ENCODE measurements at regions not wholly inside any gene's neighbourhood (a gene's known extent, or its start where the extent isn't known, plus 50 kb on each side); places are given as distances from the start of the nearest gene placed in this dataset.
A peak's percentile ranks its signal among the peaks of the same experiment; 100 is the strongest.

GRCh38 chr2:75379476-75380210 lies 180.3 kb upstream of the TACR1 start:
- no peak for DNase-seq

GRCh38 chr2:75375646-75376582 lies 176.6 kb upstream of the TACR1 start:
- no peak for DNase-seq

- DNase-seq = peak; percentile 80
Observed at GRCh38 chr2:75374414-75374957, 175.2 kb upstream of the TACR1 start.

- DNase-seq = no peak
Observed at GRCh38 chr2:75367401-75367800, 168.1 kb upstream of the TACR1 start.

DNA sequence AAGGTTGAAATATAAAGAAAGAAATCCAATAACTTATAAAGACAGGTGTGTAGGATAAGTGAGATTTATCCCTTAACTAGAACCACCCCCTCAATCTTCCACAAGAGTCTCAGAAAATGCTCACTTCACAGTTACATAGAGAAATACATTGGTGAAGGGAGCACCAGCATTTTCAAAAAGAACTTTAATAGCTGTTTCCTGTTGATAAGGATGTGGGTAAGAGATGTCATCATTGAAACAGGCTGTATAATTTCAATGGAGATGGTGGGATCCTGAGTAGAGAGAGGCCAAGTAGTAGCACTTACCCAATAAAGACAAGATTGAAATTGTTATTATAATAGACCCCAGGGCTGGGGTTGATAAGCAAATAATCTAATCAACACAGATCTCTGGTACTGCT lies 162.2 kb upstream of the TACR1 start:
- no peak for DNase-seq

GRCh38 chr2:75360945-75361344 lies 161.6 kb upstream of the TACR1 start:
- DNase-seq = no peak

- no peak for DNase-seq
Observed at GRCh38 chr2:75356865-75357264, 157.5 kb upstream of the TACR1 start.

GRCh38 chr2:75353131-75353530 lies 153.8 kb upstream of the TACR1 start:
- no peak for DNase-seq

GRCh38 chr2:75348307-75348706 lies 149.0 kb upstream of the TACR1 start:
- no peak for DNase-seq

GRCh38 chr2:75344146-75344545 lies 144.8 kb upstream of the TACR1 start:
- no peak for DNase-seq

DNA sequence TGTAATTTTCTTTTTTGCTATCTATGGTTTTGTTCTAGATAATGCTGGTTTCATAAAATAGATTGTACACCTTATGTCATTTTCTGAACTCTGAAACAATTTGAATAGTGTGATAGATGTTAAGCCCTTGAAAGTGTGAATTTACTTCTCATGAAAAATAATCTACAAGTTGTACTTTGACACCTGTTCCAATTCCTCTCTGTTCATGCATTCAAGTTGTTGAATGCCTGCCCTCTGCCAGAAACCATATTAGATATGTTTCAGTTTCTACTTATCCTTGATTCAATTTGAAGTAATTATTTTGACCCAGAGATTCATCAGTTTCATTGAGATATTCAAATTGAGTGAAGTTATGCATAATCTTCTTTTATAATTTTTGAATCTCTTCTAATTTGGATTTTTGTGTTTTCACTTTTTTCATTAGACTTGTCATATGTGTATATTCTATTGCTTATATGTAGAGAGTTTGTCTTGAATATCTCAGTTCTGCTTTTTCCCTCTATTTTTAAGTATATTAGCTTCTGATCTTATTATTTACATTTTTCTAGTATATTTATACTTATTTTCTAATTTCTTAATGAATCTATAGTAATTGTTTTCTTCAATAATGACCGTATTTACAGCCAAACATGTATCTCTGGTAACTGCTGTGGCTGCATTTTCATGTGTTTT lies 143.3 kb upstream of the TACR1 start:
- no peak for DNase-seq

GRCh38 chr2:75340560-75340959 lies 141.2 kb upstream of the TACR1 start:
- no peak for DNase-seq

DNA sequence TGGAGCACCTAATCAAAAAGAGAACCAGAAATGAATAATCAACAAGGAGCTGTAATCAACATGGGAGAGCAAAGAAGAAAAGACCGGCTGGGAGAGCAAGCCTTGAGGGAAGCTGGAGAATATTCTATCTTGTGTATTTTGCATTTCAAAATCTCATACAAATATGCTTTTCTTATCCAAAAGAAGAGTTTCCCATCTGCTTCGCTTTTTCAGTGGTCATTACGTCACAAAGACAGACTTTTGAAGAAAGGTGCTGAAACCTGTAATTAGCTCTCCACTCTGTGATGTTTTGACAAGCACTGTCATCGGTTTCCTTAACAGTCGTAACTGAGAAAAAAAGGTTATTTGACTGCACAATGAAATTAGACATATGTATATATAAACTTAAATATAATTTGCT lies 139.1 kb upstream of the TACR1 start:
- DNase-seq = no peak

GRCh38 chr2:75337619-75338018 lies 138.3 kb upstream of the TACR1 start:
- DNase-seq = no peak

- no peak for DNase-seq
Observed at GRCh38 chr2:75337016-75337415, 137.7 kb upstream of the TACR1 start.

- no peak for DNase-seq
Observed at GRCh38 chr2:75336451-75336850, 137.1 kb upstream of the TACR1 start.

DNA sequence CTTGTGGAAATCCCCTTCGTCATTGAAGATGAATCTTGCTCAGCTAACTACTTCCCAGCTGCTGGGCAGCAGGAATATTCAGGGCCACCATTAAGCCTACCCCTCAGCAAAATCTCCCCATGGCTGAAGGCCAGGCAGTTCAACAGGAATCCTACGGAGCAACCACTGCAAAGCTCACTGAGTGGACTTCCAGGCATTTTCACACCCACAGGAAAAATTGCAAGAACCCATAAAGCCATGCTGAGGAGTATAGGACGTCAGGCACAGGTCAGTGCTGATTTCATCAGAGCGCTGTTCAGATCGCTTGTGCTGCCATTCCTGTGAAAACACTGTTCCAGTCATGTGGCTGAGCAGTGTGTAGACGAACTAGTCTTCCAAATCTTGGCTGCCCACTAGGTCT lies 134.8 kb upstream of the TACR1 start:
- DNase-seq = no peak

DNA sequence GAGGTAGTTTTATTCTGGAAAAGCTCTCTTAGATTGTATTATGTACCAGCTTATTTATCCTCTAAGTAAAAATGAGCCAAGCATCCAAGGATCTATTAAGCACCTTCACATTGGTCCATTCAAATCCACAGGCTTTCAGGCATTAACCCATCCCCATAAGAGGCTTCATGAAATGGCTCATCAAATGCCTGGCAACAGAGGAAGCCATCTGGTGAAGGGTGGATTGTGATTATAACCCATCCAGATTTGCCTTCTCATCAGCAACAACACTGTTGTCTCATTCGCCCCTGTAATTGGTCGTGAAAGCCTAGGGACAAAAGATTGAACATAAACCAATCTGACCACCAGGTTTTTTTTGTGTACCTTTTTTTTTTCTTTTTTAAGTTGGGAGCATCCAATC lies 134.3 kb upstream of the TACR1 start:
- no peak for DNase-seq

DNA sequence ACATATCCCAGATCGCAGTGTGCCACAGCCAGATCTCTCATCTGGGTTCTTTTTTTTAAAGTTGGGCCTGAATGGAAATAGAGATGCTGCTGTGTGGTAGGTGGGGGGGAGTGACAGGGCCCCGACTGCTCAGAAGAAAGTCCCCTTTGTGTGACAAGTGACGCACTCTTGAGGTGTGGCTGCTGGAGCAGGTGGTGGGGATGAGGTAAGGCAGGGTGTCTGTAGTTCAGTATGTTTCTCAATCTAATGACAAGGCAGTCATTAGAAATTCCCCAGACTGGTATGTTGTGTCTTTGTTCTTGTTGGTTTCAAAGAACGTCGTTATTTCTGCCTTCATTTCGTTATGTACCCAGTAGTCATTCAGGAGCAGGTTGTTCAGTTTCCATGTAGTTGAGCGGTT lies 128.8 kb upstream of the TACR1 start:
- DNase-seq = no peak

DNA sequence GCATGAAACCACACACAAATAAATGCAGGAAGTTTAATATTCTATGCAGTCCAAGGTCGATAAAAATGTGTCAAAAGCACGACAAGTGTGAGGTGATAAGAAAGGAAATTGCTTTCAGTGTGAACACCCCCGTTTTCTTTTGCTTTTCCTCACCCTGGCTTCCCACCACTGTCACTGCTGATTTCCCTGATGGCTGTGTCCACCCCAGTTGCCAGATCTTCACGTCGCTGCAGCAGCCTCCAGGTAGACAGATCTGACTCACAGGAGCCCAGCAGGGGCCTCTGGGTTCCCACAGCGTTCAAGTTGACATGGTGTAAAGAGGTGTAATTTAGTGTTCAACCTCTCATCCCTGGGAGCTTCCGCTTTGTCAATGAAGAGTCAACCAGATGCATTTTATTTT lies 128.0 kb upstream of the TACR1 start:
- no peak for DNase-seq

DNA sequence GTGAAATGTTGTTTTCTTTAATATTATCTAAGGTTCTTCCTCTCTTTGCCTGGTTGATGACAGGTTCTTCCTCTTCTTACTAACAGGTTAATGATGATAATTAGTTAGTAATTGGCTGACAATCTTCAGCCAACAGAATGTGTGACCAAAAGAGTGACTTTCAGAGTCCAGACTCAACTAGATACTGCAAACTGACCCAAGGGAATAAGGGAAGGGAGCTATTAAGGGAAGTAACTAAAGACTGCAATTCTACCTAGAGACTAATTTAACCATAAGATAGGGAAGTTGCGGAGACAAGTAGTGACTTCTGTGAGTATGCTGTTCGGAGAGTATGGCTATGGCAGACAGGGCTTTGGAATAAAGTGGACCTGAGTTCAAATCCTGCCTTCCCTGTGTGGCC lies 127.3 kb upstream of the TACR1 start:
- DNase-seq = no peak

GRCh38 chr2:75325594-75325993 lies 126.3 kb upstream of the TACR1 start:
- DNase-seq = no peak

DNA sequence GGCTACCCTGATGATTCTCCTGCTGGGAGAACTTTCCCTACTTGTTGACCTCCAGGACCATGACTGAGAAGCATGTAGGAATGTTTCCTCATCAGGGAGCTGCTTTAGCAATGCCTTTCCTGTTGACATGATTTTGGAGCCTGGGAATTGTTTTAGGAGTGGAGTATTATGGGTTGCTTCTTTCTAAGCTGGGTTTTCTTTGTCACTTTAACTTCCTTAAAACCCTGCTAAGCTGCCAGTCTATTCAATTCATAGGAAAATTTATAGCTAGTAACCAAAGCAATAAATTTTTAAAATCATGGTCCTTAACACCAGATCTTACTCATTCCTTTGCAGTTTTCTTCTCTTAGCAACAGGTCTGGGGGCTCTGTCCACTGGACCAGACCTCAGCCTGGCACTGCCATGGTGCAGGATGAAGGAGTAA lies 125.6 kb upstream of the TACR1 start:
- DNase-seq = no peak
